Inflammatory macrophage treated with lipopolysaccharide for 1 hour (primary cell): ENCODE measurements at regions not wholly inside any gene's neighbourhood (a gene's known extent, or its start where the extent isn't known, plus 50 kb on each side); places are given as distances from the start of the nearest gene placed in this dataset.
"Not testable (repeated sequence)": the region's sequence is repeated elsewhere in the genome, so short reads cannot be mapped to it uniquely, and the experiment has no call there.

Source experiments
- DNase-seq, 2 donors: peaks; one replicate each; pipeline ENCODE4 v3.0.0-alpha.2; 2020 to 2022

GRCh38 chr2:215889240-215889969, 123.9 kb downstream of the MREG start:
- not testable (repeated sequence) for DNase-seq

- peak in 1 of 2 donors; percentile 79 for DNase-seq
Observed at GRCh38 chr2:215888680-215889079, 124.7 kb downstream of the MREG start.

GRCh38 chr2:215887303-215887702, 126.0 kb downstream of the MREG start:
- DNase-seq = no peak

GRCh38 chr2:215886022-215886421, 127.3 kb downstream of the MREG start:
- no peak for DNase-seq

- no peak for DNase-seq
Observed at GRCh38 chr2:215885536-215885935, 127.8 kb downstream of the MREG start.

GRCh38 chr2:215884451-215885087, 128.8 kb downstream of the MREG start:
- DNase-seq = no peak

- no peak for DNase-seq
Observed at GRCh38 chr2:215883799-215884198, 129.6 kb downstream of the MREG start.

GRCh38 chr2:215882689-215883088, 130.7 kb downstream of the MREG start:
- no peak for DNase-seq

- no peak for DNase-seq
Observed at GRCh38 chr2:215881582-215881981, 131.8 kb downstream of the MREG start.

GRCh38 chr2:215880970-215881369, 132.4 kb downstream of the MREG start:
- DNase-seq = peak in 1 of 2 donors; percentile 42

GRCh38 chr2:215879977-215880940, 133.1 kb downstream of the MREG start:
- DNase-seq = no peak

GRCh38 chr2:215879331-215879730, 134.0 kb downstream of the MREG start:
- DNase-seq = no peak

GRCh38 chr2:215878476-215879063, 134.8 kb downstream of the MREG start:
- peak; percentile 41 to 59 for DNase-seq

- no peak for DNase-seq
Observed at GRCh38 chr2:215876937-215877238, 136.5 kb downstream of the MREG start.

- no peak for DNase-seq
Observed at GRCh38 chr2:215876139-215876936, 137.0 kb downstream of the MREG start.

GRCh38 chr2:215874418-215874817, 138.9 kb downstream of the MREG start:
- no peak for DNase-seq

GRCh38 chr2:215870986-215871385, 142.4 kb downstream of the MREG start:
- no peak for DNase-seq

- peak; percentile 41 to 66 for DNase-seq
Observed at GRCh38 chr2:215870088-215870490, 143.3 kb downstream of the MREG start.

- DNase-seq = no peak
Observed at GRCh38 chr2:215868846-215869543, 144.4 kb downstream of the MREG start.

GRCh38 chr2:215866606-215867005, 146.7 kb downstream of the MREG start:
- DNase-seq = no peak

GRCh38 chr2:215863687-215864086, 149.7 kb downstream of the MREG start:
- no peak for DNase-seq

GRCh38 chr2:215862351-215862771, 151.0 kb downstream of the MREG start:
- DNase-seq = no peak
